GM18951 (cell line): ENCODE measurements at regions not wholly inside any gene's neighbourhood (a gene's known extent, or its start where the extent isn't known, plus 50 kb on each side); places are given as distances from the start of the nearest gene placed in this dataset.

Experiments used
- POLR2A ChIP-seq: IDR thresholded peaks from 4 replicates; pipeline ENCODE4 v1.6.1; 2011; ENCODE audit warnings: mild to moderate bottlenecking; ENCODE audit not compliant: insufficient read length, insufficient read depth; ENCODE audit errors: extremely low read depth
- in situ Hi-C: fragments of 300-500 bp; cut with MboI; formaldehyde crosslinking; loops from one replicate; pipeline ENCODE4 v1.12.0; 2022; ENCODE audit warnings: low sequenced_read_pairs, mixed read lengths, inconsistent platforms; ENCODE audit not compliant: unreplicated experiment

DNA sequence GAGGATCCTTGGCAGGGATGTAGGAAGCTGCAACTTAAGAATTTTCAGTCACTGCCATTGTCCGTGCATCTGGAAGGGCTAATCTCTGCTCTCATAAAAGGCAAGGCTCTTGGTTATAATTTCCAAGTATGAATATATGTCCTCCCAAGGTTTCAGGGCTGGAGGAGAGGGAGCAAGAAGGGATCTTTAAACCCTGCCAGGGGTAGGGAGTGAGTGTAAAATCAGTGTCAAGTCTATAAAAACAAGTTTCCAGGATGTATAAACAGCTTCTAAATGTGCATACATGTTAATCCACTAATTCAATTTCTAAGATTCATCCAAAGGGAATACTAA, 110.2 kb upstream of the CYRIA start:
- no peak for TF ChIP-seq POLR2A
- in situ Hi-C loops: no loop called here

- in situ Hi-C loops: loop anchor here (25.0 kb wide), 1 partner anchor 537 kb away; no protein-coding TSS in a partner anchor
- TF ChIP-seq POLR2A: no peak
These were observed 109.6 kb upstream of the CYRIA start for GRCh38 chr2:16774980-16775898.

GRCh38 chr2:16774091-16774490, 108.5 kb upstream of the CYRIA start:
- in situ Hi-C loops: loop anchor here (25.0 kb wide), 1 partner anchor 538 kb away; no protein-coding TSS in a partner anchor

GRCh38 chr2:16773080-16773713, 107.6 kb upstream of the CYRIA start:
- TF ChIP-seq POLR2A: no peak
- in situ Hi-C loops: loop anchor here (25.0 kb wide), 1 partner anchor 539 kb away; no protein-coding TSS in a partner anchor

More at GRCh38 chr2:16774091-16774490, 108.5 kb upstream of the CYRIA start:
- no peak for TF ChIP-seq POLR2A

DNA sequence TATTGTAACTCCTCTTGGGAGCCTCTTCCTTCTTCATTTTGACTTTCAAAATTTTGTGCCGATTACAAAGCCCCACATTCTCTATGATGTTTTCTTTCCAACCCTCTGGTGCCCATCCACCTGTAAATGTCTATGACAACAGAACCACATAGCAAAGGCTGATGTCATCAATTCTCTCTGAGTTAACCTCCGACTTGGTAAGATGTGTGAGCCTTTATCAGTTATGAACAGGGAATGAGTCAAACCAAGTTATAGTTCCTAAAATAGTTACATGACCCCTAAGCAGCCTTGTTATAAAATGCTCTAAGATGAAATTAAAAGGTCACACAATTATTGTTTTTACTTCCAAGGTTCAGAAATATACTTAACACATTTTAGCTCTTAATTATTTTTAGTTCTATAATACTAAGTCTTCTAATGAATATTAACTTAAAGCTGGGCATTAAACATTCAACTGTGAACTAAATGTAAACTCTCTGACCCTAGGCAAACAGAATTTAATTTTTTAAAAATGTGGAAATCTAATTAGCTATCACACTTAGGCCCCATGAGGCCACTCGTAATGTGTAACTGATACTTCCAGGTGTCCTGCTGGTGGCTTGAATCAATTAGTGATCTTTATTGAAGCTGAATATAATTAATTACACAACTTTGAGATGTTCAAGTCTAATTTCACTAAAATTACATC, 102.3 kb upstream of the CYRIA start:
- in situ Hi-C loops: loop anchor here (25.0 kb wide), 1 partner anchor 544 kb away; no protein-coding TSS in a partner anchor
- TF ChIP-seq POLR2A: no peak

DNA sequence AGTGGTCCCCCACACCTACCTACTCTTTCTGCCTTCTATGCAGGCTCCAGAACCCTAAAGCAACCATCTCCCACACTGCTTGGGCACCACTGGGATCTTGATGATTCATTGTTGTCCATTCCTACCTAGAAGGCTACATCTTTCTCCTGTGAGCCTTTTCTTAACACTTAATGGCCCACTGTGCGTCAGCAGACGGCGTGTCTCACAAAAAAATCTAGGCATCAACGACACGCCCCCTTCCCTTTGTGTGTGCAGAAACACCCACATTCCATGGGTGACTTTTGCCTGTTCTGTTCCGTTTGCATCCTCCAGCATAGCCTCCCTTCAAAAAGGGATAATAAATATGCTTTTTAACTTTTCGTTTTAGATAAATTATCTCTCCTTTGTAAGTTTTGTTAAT, 99.7 kb upstream of the CYRIA start:
- in situ Hi-C loops: loop anchor here (25.0 kb wide), 1 partner anchor 547 kb away; no protein-coding TSS in a partner anchor
- TF ChIP-seq POLR2A: no peak

GRCh38 chr2:16764487-16764886, 98.9 kb upstream of the CYRIA start:
- TF ChIP-seq POLR2A: no peak
- in situ Hi-C loops: loop anchor here (25.0 kb wide), 1 partner anchor 548 kb away; no protein-coding TSS in a partner anchor

DNA sequence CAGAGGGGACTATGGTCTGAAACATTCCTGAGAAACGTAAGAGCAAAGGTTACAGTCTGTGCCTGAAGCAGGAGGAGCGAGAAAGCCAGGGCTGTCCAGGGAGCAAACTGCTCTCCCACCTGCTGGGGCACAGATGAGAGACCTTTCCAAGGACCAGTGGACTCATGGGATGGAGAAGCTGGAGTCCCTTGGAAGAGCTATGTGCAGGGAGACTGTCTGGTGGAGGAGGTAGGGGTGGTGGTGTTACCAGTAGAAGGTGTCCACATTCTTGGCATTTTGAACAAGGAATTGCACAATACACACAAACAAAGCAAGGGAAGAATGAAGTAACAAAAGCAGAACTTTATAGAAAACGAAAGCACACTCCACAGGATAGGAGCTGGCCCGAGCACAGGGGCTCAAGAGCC, 97.9 kb upstream of the CYRIA start:
- TF ChIP-seq POLR2A: no peak
- in situ Hi-C loops: loop anchor here (25.0 kb wide), 1 partner anchor 549 kb away; no protein-coding TSS in a partner anchor

- in situ Hi-C loops: loop anchor here (25.0 kb wide), 1 partner anchor 549 kb away; no protein-coding TSS in a partner anchor
- no peak for TF ChIP-seq POLR2A
These were observed 97.4 kb upstream of the CYRIA start for GRCh38 chr2:16763056-16763455.

DNA sequence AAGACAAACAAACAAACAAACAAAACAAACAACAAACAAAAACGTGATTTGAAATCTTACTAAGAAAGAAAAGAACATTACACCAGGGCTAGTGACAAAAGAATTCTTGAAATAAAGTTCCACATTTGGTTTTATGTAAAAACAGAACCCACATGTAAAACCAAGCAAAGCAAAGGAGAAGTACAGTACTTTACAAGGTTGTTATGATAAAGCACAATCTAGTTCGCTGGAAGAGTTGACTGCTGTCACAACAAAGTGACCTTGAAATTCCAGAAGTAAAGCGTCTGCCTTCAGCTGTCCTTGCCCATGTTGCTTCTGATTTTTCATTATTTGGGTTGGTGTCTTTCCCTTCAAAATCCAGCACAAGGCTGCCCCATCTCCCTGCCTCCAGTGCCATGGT, 94.8 kb upstream of the CYRIA start:
- in situ Hi-C loops: loop anchor here (25.0 kb wide), 1 partner anchor 552 kb away; no protein-coding TSS in a partner anchor

GRCh38 chr2:16756831-16757644, 91.4 kb upstream of the CYRIA start:
- no peak for TF ChIP-seq POLR2A

More for the DNA sequence above, 94.8 kb upstream of the CYRIA start:
- no peak for TF ChIP-seq POLR2A

DNA sequence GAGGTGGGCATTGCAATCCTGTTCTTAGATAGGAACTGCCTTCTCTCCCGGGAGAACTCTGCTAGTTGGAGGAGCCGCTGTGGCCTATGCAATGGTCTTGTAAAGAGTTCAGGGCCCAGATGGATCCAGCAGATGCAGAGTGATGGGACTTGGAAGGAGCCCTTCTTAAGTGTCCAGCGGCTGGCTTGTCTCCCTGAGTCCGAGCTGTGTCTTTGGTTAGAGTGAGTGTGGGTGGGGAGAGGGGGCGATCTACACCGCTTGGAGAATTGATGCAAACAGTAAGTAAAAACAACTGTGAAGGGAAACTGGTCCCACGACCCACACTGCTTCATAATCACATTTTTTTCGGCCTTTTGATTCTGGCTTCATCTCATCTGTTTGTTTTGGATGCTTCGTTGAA, 89.8 kb upstream of the CYRIA start:
- no peak for TF ChIP-seq POLR2A
- in situ Hi-C loops: loop anchor here (10.0 to 25.0 kb wide), 2 partner anchors 131 to 557 kb away; no protein-coding TSS in a partner anchor

More at GRCh38 chr2:16756831-16757644, 91.4 kb upstream of the CYRIA start:
- in situ Hi-C loops: loop anchor here (10.0 to 25.0 kb wide), 2 partner anchors 132 to 555 kb away; no protein-coding TSS in a partner anchor

DNA sequence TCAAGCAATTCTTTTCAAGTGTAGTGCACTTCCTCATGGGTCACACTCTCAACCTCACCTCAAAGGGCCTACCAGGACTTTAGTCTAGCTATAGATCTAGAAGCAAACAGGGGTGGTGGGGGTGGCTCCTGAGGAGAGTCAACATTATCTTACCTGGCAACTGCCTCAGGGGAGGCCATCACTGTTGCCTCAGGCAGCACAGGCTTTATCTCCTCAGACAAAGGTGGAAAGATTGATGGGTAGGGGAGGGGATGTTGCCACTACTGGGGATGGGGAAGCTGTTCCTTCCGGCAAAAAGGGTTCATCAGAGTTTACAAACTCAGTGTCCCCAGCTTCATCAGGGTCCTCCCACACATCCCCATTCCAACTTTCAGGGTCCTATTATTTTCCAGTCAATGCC, 87.4 kb upstream of the CYRIA start:
- in situ Hi-C loops: loop anchor here (10.0 to 25.0 kb wide), 2 partner anchors 128 to 559 kb away; no protein-coding TSS in a partner anchor

DNA sequence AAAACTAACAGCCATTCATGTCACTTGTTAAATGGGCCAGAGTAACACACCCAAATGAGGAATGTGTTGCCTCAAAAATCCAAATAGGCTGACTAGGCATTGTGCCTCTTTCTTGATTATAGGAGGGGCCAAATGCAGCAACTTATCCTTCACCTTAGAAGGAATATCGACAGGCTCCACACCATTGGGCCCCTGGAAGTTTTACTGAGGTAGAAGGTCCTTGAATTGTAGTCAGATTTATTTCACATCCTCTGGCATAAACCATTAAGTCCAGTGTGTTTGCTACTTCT, 85.2 kb upstream of the CYRIA start:
- in situ Hi-C loops: loop anchor here (10.0 to 25.0 kb wide), 2 partner anchors 126 to 561 kb away; no protein-coding TSS in a partner anchor
